ENCODE measurements at regions not wholly inside any gene's neighbourhood (a gene's known extent, or its start where the extent isn't known, plus 50 kb on each side); places are given as distances from the start of the nearest gene placed in this dataset.

GRCh38 chr9:115733318-115734110 is 420.1 kb upstream of the PAPPA start:
- DNase-seq (ENCODE audit: low read depth in 2 of 2), result no peak

GRCh38 chr9:115739096-115739875 is 414.3 kb upstream of the PAPPA start:
- no peak for DNase-seq (ENCODE audit: low read depth in 2 of 2)

- no peak for DNase-seq (ENCODE audit: low read depth in 2 of 2)
Measured at GRCh38 chr9:115740986-115741385, 412.6 kb upstream of the PAPPA start.

GRCh38 chr9:115743709-115744605 is 409.6 kb upstream of the PAPPA start:
- DNase-seq (ENCODE audit: low read depth in 2 of 2), result no peak

- DNase-seq (ENCODE audit: low read depth in 2 of 2), result no peak
Measured at GRCh38 chr9:115746496-115746895, 407.1 kb upstream of the PAPPA start.

GRCh38 chr9:115747731-115748130 is 405.9 kb upstream of the PAPPA start:
- DNase-seq (ENCODE audit: low read depth in 2 of 2), result no peak

GRCh38 chr9:115756736-115757135 is 396.9 kb upstream of the PAPPA start:
- DNase-seq (ENCODE audit: low read depth in 2 of 2), result no peak

- no peak for DNase-seq (ENCODE audit: low read depth in 2 of 2)
Measured at GRCh38 chr9:115757461-115757860, 396.1 kb upstream of the PAPPA start.

- no peak for DNase-seq (ENCODE audit: low read depth in 2 of 2)
Measured at GRCh38 chr9:115758441-115758840, 395.1 kb upstream of the PAPPA start.

- no peak for DNase-seq (ENCODE audit: low read depth in 2 of 2)
Measured at GRCh38 chr9:115759426-115759825, 394.2 kb upstream of the PAPPA start.

- DNase-seq (ENCODE audit: low read depth in 2 of 2), result no peak
Measured at GRCh38 chr9:115764645-115765044, 388.9 kb upstream of the PAPPA start.

- no peak for DNase-seq (ENCODE audit: low read depth in 2 of 2)
Measured at GRCh38 chr9:115765060-115765459, 388.5 kb upstream of the PAPPA start.

GRCh38 chr9:115766370-115766955 is 387.1 kb upstream of the PAPPA start:
- no peak for DNase-seq (ENCODE audit: low read depth in 2 of 2)

GRCh38 chr9:115770521-115770920 is 383.1 kb upstream of the PAPPA start:
- DNase-seq (ENCODE audit: low read depth in 2 of 2), result no peak

GRCh38 chr9:115775659-115776058 is 377.9 kb upstream of the PAPPA start:
- DNase-seq (ENCODE audit: low read depth in 2 of 2), result no peak

- DNase-seq (ENCODE audit: low read depth in 2 of 2), result no peak
Measured at GRCh38 chr9:115777610-115778009, 376.0 kb upstream of the PAPPA start.

- no peak for DNase-seq (ENCODE audit: low read depth in 2 of 2)
Measured at GRCh38 chr9:115781070-115781736, 372.4 kb upstream of the PAPPA start.

GRCh38 chr9:115786321-115786720 is 367.3 kb upstream of the PAPPA start:
- no peak for DNase-seq (ENCODE audit: low read depth in 2 of 2)

GRCh38 chr9:115790520-115790919 is 363.1 kb upstream of the PAPPA start:
- no peak for DNase-seq (ENCODE audit: low read depth in 2 of 2)

- DNase-seq (ENCODE audit: low read depth in 2 of 2), result no peak
Measured at GRCh38 chr9:115794921-115795475, 358.6 kb upstream of the PAPPA start.

- no peak for DNase-seq (ENCODE audit: low read depth in 2 of 2)
Measured at GRCh38 chr9:115799734-115800133, 353.9 kb upstream of the PAPPA start.
